H1 (cell line): ENCODE measurements at regions not wholly inside any gene's neighbourhood (a gene's known extent, or its start where the extent isn't known, plus 50 kb on each side); places are given as distances from the start of the nearest gene placed in this dataset.

Experiments
- CTCF ChIA-PET: fragments of 300-600 bp; sonication (Branson Sonifier 250); formaldehyde crosslinking; loops from one replicate; lab custom pipeline; 2021; ENCODE audit not compliant: partially characterized antibody; lab: Charles Lee
- POLR2A ChIA-PET: fragments of 300-600 bp; sonication (Branson Sonifier 250); formaldehyde crosslinking; loops from one replicate; lab custom pipeline; 2021; ENCODE audit warnings: inconsistent platforms; ENCODE audit not compliant: partially characterized antibody; lab: Charles Lee
- DNase-seq, 2 experiments: peaks; one replicate each; pipeline versions ENCODE4 v3.0.0 to v3.0.0-alpha.2; 2010 to 2022; ENCODE audit warnings: low spot score in 2 of 2, low read depth in 1 of 2, mixed read lengths in 1 of 2
- FAIRE-seq: peaks from 2 replicates; lab custom pipeline; 2011; peaks lifted over from hg19 to GRCh38; lab: Jason Lieb, UNC
- H2AFZ ChIP-seq: 2 replicates; pipeline ENCODE4 v1.8.1; 2012; ENCODE audit warnings: low read length, inconsistent platforms
- H2AK5ac ChIP-seq: 2 replicates; pipeline ENCODE4 v1.6.1; 2013; ENCODE audit warnings: low read depth, low read length
- H2BK120ac ChIP-seq: replicated peaks from 2 replicates; pipeline ENCODE3; 2013; ENCODE audit warnings: low read depth, low read length, inconsistent platforms
- H2BK12ac ChIP-seq: 2 replicates; pipeline ENCODE4 v1.6.1; 2013; ENCODE audit warnings: low read depth, low read length
- H2BK15ac ChIP-seq: 2 replicates; pipeline ENCODE4 v1.6.1; 2013; ENCODE audit warnings: low read length
- H2BK20ac ChIP-seq: 2 replicates; pipeline ENCODE4 v1.6.1; 2013; ENCODE audit warnings: low read length
- H2BK5ac ChIP-seq: 2 replicates; pipeline ENCODE4 v1.6.1; 2013; ENCODE audit warnings: low read depth, low read length
- H3K14ac ChIP-seq: 2 replicates; pipeline ENCODE4 v1.6.1; 2013; ENCODE audit warnings: inconsistent platforms; ENCODE audit not compliant: insufficient read length
- H3K18ac ChIP-seq: 2 replicates; pipeline ENCODE4 v1.6.1; 2013; ENCODE audit warnings: low read length; ENCODE audit errors: extremely low read depth
- H3K23ac ChIP-seq: 2 replicates; pipeline ENCODE4 v1.6.1; 2013; ENCODE audit warnings: inconsistent platforms; ENCODE audit not compliant: insufficient read length
- H3K23me2 ChIP-seq: 2 replicates; pipeline ENCODE4 v1.6.1; 2013; ENCODE audit warnings: low read depth, low read length
- H3K27ac ChIP-seq: 2 replicates; pipeline ENCODE4 v1.6.1; 2011; ENCODE audit warnings: low read depth, low read length, inconsistent platforms
- H3K27me3 ChIP-seq, 4 experiments: replicated peaks in 1 of 4; 1 replicate in 1 of 4; 2 replicates in 3 of 4; pipeline versions ENCODE4 v1.6.1 to v1.8.1; 2011 to 2013; ENCODE audit warnings: low read length in 3 of 4, mild to moderate bottlenecking in 3 of 4, inconsistent platforms in 2 of 4, mixed read lengths in 2 of 4, moderate library complexity in 1 of 4; ENCODE audit not compliant: control insufficient read depth in 3 of 4, insufficient read depth in 3 of 4; ENCODE audit errors: extremely low read depth in 1 of 4
- H3K36me3 ChIP-seq, 4 experiments: 2 replicates each; pipeline versions ENCODE4 v1.6.1 to v1.8.1; 2011 to 2013; ENCODE audit warnings: mild to moderate bottlenecking in 4 of 4, low read length in 3 of 4, moderate library complexity in 2 of 4, control low read depth in 1 of 4, inconsistent platforms in 1 of 4; ENCODE audit not compliant: insufficient read depth in 4 of 4, control insufficient read depth in 2 of 4
- H3K4ac ChIP-seq: replicated peaks from 2 replicates; pipeline ENCODE3; 2013; ENCODE audit warnings: low read length, low read depth, mixed read lengths, inconsistent platforms; ENCODE audit not compliant: insufficient read length
- H3K4me1 ChIP-seq, 4 experiments: replicated peaks in 1 of 4; 1 replicate in 1 of 4; 2 replicates in 3 of 4; pipeline versions ENCODE4 v1.6.1 to v1.8.1; 2011 to 2013; ENCODE audit warnings: low read length in 3 of 4, inconsistent platforms in 2 of 4, mixed read lengths in 1 of 4; ENCODE audit not compliant: insufficient read depth in 4 of 4, control insufficient read depth in 3 of 4
- H3K4me2 ChIP-seq, 2 experiments: 2 replicates each; pipeline versions ENCODE4 v1.6.1 to v1.8.1; 2011 to 2013; ENCODE audit warnings: low read depth in 2 of 2, low read length in 2 of 2, control low read depth in 1 of 2, inconsistent platforms in 1 of 2, mild to moderate bottlenecking in 1 of 2; ENCODE audit not compliant: insufficient read depth in 1 of 2
- H3K4me3 ChIP-seq, 4 experiments: fragments of 200-600, 300-600 bp in 1 of 4; sonication (generic), shearing (Covaris generic), sonication (Bioruptor Twin) in 1 of 4; 2 replicates each; pipeline versions ENCODE4 v1.5.1 to v1.8.1; 2011 to 2016; ENCODE audit warnings: low read length in 4 of 4, low read depth in 3 of 4, control low read depth in 2 of 4, inconsistent platforms in 2 of 4, mild to moderate bottlenecking in 2 of 4, mixed read lengths in 1 of 4, moderate library complexity in 1 of 4; ENCODE audit not compliant: insufficient read depth in 2 of 4; ENCODE audit errors: extremely low read depth in 1 of 4
- H3K56ac ChIP-seq: replicated peaks from 2 replicates; pipeline ENCODE3; 2013; ENCODE audit warnings: low read depth, mild to moderate bottlenecking, mixed read lengths, low read length, inconsistent platforms; ENCODE audit not compliant: insufficient read length
- H3K79me1 ChIP-seq: 2 replicates; pipeline ENCODE4 v1.6.1; 2013; ENCODE audit warnings: low read depth, low read length, control low read depth
- H3K79me2 ChIP-seq, 2 experiments: 2 replicates each; pipeline versions ENCODE4 v1.6.1 to v1.8.1; 2012 to 2013; ENCODE audit warnings: low read length in 2 of 2, mild to moderate bottlenecking in 2 of 2, inconsistent platforms in 1 of 2; ENCODE audit not compliant: insufficient read depth in 2 of 2, control insufficient read depth in 1 of 2
- H3K9ac ChIP-seq, 4 experiments: replicated peaks in 1 of 4; 1 replicate in 1 of 4; 2 replicates in 3 of 4; pipeline versions ENCODE4 v1.6.1 to v1.8.1; 2011 to 2013; ENCODE audit warnings: low read depth in 3 of 4, low read length in 3 of 4, control low read depth in 2 of 4, mild to moderate bottlenecking in 2 of 4, moderate library complexity in 2 of 4, inconsistent platforms in 1 of 4; ENCODE audit errors: extremely low read depth in 1 of 4
- H3K9me3 ChIP-seq, 2 experiments: 2 replicates each; pipeline versions ENCODE4 v1.6.1 to v1.8.1; 2012 to 2013; ENCODE audit warnings: mild to moderate bottlenecking in 2 of 2, moderate library complexity in 2 of 2, control low read depth in 1 of 2, inconsistent platforms in 1 of 2, low read depth in 1 of 2, low read length in 1 of 2, mixed read lengths in 1 of 2; ENCODE audit not compliant: insufficient read depth in 2 of 2
- H4K20me1 ChIP-seq, 2 experiments: replicated peaks in 1 of 2; 2 replicates each; pipeline versions ENCODE3 to v1.8.1; 2011 to 2013; ENCODE audit warnings: inconsistent platforms in 2 of 2, low read length in 2 of 2, mild to moderate bottlenecking in 1 of 2; ENCODE audit not compliant: insufficient read depth in 2 of 2, control insufficient read depth in 1 of 2
- H4K5ac ChIP-seq: 2 replicates; pipeline ENCODE4 v1.6.1; 2013; ENCODE audit warnings: low read length, low read depth, mixed read lengths, inconsistent platforms; ENCODE audit not compliant: insufficient read length
- H4K8ac ChIP-seq: 2 replicates; pipeline ENCODE4 v1.8.0; 2013; ENCODE audit warnings: mild to moderate bottlenecking, moderate library complexity, low read length, inconsistent platforms; ENCODE audit not compliant: insufficient read depth; ENCODE audit errors: extremely low read depth
- H4K91ac ChIP-seq: replicated peaks from 2 replicates; pipeline ENCODE3; 2013; ENCODE audit warnings: low read length, mixed read lengths, inconsistent platforms; ENCODE audit not compliant: insufficient read length
- MAFK ChIP-seq: IDR thresholded peaks from 2 replicates; pipeline ENCODE4 v1.6.1; 2012; ENCODE audit warnings: low read depth, mild to moderate bottlenecking, improper control_type of control experiment, low read length
- RFX5 ChIP-seq: IDR thresholded peaks from 2 replicates; pipeline ENCODE4 v1.6.1; 2011; ENCODE audit warnings: low read depth, low read length, improper control_type of control experiment, borderline replicate concordance
- USF2 ChIP-seq: IDR thresholded peaks from 2 replicates; pipeline ENCODE4 v1.6.1; 2011; ENCODE audit warnings: low read length, improper control_type of control experiment

GRCh38 chr6:94622783-94623182 lies 954.6 kb upstream of the MANEA start:
- H3K56ac ChIP-seq = no peak overlapping the region
- H4K5ac ChIP-seq = no peak overlapping the region
- no peaks in the 10 kb centered on the region for H3K79me2 ChIP-seq
- no peak overlapping the region for H3K14ac ChIP-seq
- H3K4me1 ChIP-seq = no peaks in the 10 kb centered on the region
- ChIA-PET CTCF (interaction anchor here (1.1 kb wide), 1 partner anchor 11 kb away, joined by 3 read pairs; no protein-coding TSS in a partner anchor), POLR2A (no interaction called here)
- H3K9me3 ChIP-seq = no peaks in the 10 kb centered on the region
- no peak overlapping the region for H2BK5ac ChIP-seq
- no peak overlapping the region for H4K91ac ChIP-seq
- no peak overlapping the region for H2AK5ac ChIP-seq
- H3K23me2 ChIP-seq = no peaks in the 10 kb centered on the region
- H2AFZ ChIP-seq = no peak overlapping the region
- no peak overlapping the region for H3K4me3 ChIP-seq
- H3K4me2 ChIP-seq = no peak overlapping the region
- TF ChIP-seq MAFK (peak; percentile 41; the same call in 1 of the 2 replicates), USF2 (no peak), RFX5 (no peak)
- no peak overlapping the region for H3K23ac ChIP-seq
- DNase-seq = no peak
- H4K8ac ChIP-seq = no peak overlapping the region
- H3K18ac ChIP-seq = no peak overlapping the region
- no peaks in the 10 kb centered on the region for H3K79me1 ChIP-seq
- H2BK12ac ChIP-seq = no peak overlapping the region
- no peaks in the 10 kb centered on the region for H3K36me3 ChIP-seq
- H2BK20ac ChIP-seq = no peak overlapping the region
- no peak overlapping the region for H2BK15ac ChIP-seq
- no peak overlapping the region for H2BK120ac ChIP-seq
- H3K27me3 ChIP-seq = no peaks in the 10 kb centered on the region
- no peaks in the 10 kb centered on the region for H4K20me1 ChIP-seq
- H3K27ac ChIP-seq = no peak overlapping the region
- no peak overlapping the region for H3K9ac ChIP-seq
- FAIRE-seq = no peak
- no peak overlapping the region for H3K4ac ChIP-seq
